Fibroblast of mammary gland (primary cell): ENCODE measurements at regions not wholly inside any gene's neighbourhood (a gene's known extent, or its start where the extent isn't known, plus 50 kb on each side); places are given as distances from the start of the nearest gene placed in this dataset.
"Not testable (repeated sequence)": the region's sequence is repeated elsewhere in the genome, so short reads cannot be mapped to it uniquely, and the experiment has no call there.

Experiments used
- DNase-seq: peaks from one replicate; pipeline ENCODE4 v3.0.0-alpha.2; 2010; ENCODE audit warnings: low read depth
- H3K4me3 ChIP-seq: 2 replicates; pipeline ENCODE4 v1.5.1; 2011; ENCODE audit warnings: low read depth, mild to moderate bottlenecking, low read length, moderate library complexity; ENCODE audit not compliant: control insufficient read depth
- TF ChIP-seq, protein P1 (sequence below): conservative IDR thresholded peaks from 2 replicates; pipeline ENCODE4 v1.5.1; 2011; ENCODE audit warnings: low read depth, low read length, inconsistent platforms; ENCODE audit not compliant: control insufficient read depth, insufficient read depth

DNA sequence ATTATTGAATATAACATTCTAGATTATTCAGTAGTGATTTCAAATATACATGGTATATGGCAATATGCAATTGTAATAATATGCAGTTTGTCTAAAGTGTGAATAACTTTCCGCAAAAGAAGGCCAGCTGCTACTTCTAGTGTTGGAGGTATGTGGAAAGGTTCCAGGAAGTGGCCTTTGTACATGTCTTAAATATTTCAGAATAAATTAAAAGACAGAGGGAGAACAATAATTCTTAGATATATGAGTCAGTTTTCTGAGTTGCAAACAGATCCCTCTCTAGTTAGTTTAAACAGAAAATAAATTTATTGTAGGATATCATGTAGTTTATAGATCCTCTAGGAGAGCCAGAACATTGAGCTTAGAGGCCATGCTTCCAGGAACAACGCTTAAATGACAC, 210.8 kb upstream of the ELL2 start:
- peak; percentile 66 for DNase-seq
- TF ChIP-seq, protein P1, sequence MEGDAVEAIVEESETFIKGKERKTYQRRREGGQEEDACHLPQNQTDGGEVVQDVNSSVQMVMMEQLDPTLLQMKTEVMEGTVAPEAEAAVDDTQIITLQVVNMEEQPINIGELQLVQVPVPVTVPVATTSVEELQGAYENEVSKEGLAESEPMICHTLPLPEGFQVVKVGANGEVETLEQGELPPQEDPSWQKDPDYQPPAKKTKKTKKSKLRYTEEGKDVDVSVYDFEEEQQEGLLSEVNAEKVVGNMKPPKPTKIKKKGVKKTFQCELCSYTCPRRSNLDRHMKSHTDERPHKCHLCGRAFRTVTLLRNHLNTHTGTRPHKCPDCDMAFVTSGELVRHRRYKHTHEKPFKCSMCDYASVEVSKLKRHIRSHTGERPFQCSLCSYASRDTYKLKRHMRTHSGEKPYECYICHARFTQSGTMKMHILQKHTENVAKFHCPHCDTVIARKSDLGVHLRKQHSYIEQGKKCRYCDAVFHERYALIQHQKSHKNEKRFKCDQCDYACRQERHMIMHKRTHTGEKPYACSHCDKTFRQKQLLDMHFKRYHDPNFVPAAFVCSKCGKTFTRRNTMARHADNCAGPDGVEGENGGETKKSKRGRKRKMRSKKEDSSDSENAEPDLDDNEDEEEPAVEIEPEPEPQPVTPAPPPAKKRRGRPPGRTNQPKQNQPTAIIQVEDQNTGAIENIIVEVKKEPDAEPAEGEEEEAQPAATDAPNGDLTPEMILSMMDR: no peak
- no peak overlapping the region for H3K4me3 ChIP-seq

DNA sequence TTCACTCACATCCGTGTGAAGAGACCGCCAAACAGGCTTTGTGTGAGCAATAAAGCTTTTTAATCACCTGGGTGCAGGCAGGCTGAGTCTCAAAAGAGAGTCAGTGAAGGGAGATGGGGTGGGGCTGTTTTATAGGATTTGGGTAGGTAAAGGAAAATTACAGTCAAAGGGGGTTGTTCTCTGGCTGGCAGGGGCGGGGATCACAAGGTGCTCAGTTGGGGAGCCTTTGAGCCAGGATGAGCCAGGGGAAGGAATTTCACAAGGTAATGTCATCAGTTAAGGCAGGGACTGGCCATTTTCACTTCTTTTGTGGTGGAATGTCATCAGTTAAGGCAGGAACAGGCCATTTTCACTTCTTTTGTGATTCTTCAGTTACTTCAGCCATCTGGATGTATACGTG, 210.3 kb upstream of the ELL2 start:
- DNase-seq, H3K4me3 ChIP-seq: not testable (repeated sequence)

DNA sequence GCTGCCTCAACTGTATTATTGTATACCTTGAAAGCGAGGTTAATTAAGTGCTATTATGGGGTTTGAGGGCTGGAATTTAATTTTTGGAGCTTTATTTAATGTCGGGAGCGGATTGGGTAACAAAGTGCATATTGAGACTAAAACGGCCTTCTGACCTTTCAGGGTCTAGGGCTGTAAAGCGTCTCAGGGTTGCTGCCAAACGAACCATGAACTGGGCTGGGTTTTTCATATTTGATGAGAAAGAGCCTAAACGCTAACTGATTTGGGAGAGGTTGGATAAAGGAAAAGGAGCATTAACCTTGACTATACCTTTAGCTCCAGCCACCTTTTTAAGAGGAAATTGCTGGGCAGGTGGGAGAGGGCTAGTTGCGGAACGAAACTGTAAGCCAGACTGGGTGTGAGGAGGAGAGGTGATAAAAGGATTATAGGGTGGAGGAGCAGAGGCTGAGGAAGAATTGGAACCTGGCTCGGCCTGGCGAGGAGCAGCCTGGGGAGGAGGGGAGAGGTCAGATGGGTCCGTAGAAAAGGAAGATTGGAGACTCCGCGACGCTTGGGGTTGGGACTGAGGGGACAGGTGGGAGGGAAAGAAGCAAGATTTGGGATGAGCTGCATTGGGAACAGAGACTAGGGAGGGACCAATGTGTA, 209.0 kb upstream of the ELL2 start:
- H3K4me3 ChIP-seq, DNase-seq: not testable (repeated sequence)

DNA sequence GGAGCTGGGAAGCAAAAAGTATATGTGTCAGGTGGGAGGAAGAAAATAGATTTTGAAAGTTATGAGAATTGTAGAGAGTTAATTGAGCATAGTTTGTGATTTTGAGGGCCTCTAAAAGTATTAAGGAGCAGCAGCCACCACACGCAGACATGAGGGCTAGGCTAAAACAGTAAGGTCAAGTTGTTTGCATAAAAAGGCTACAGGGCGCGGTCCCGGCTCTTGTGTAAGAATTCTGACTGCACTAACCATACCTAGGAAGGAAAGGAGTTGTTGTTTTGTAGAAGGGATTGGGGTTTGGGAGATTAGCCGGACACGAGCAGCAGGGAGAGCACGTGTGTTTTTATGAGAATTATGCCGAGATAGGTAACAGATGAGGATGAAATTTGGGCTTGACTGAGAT, 207.2 kb upstream of the ELL2 start:
- not testable (repeated sequence) for DNase-seq, H3K4me3 ChIP-seq

DNA sequence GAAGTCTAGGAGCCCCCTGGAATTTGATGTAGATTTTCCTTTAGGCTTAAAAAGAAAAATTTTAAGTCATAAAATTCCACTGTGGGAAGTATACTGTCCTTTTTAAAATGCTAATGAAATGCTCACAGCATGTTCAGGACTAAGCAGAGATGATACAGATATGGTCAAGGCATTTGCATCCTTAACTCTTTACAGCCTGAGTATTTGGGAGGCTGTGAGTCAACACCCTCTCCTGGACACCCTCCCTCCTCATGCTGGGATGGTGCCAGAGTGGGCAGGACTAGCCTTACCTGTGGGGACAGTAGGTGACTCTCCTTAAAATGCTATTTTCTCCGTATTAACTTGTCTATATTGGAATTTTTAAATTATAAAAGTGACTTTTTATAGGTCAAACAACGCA, 197.4 kb upstream of the ELL2 start:
- no peak for DNase-seq
- no peak overlapping the region for H3K4me3 ChIP-seq
- TF ChIP-seq, protein P1: no peak

DNA sequence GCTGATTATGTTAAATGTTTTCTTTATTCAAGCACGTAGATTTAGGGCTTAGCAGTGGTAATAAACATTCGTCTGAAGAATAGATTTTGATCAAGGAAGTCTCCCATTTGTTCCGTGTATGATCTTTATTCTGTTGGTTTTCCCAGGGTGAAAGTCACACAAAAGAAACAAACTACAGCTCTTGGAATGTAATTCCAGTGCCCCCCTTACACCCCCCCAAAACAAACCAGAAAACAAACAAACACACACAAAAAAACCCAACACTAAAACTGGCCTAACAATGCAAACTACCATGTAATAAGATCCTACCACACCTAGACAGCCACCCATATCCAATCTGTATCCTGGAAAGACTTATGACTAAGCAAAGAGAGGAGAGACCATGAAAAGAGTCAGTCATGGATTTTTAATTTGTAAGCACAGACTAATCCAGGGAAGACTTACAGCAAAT, 196.2 kb upstream of the ELL2 start:
- H3K4me3 ChIP-seq: no peak overlapping the region
- TF ChIP-seq, protein P1: no peak
- no peak for DNase-seq

DNA sequence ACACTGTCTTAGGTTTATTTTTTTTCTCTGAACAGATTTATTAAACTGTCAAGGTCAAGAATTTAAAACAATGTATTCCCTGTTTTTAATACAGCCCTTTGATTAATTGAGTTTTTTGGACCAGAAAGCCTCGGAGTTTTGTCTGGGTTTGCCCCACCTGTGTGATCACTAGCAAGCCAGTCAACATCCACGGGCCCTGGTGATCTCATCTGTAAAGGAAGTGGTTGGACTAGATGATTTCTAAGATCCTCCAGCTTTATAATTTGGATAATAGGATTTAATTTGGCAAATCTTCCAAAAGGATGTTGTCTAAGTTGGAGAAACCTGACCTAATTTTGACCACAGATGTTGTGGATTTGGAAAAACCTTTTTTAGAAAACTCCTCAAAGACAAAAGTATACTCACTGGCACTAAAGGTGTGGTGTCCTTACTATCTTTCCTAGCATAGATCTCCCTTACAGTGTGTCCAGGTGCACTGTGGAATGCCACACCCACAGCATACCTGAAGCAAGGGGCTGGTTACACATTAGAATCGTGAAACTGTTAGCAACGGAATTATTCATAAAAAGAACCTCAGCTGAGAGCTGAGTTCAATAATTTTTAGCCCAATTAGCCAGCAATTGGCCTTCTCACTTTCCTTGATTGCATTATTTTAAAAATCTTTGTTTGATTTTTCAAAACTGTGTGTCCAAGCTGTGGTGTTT, 195.6 kb upstream of the ELL2 start:
- TF ChIP-seq, protein P1: no peak

DNA sequence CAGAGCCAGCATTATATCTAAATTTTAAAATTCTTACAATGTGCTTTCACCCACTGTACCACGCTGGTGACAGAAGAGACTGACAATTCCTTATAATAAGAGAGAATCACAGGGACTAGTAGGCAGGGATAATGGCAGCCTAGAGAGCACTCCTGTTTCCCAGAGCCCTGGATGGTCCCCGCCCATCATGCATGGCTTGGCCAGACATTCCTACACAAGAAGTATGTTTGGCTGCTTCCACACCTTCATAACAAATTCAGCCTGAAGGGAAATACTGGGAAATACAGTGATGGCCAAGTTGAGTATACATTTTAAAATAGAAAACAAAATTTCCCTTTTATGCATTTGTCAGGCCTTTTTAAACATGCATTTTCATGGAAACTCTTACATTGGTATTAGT, 193.5 kb upstream of the ELL2 start:
- no peak for DNase-seq
- no peak overlapping the region for H3K4me3 ChIP-seq
- TF ChIP-seq, protein P1: no peak

More for the DNA sequence above, 195.6 kb upstream of the ELL2 start:
- H3K4me3 ChIP-seq: no peak overlapping the region
- no peak for DNase-seq
